T47D (cell line): ENCODE measurements at regions not wholly inside any gene's neighbourhood (a gene's known extent, or its start where the extent isn't known, plus 50 kb on each side); places are given as distances from the start of the nearest gene placed in this dataset.

Experiments used
- DNase-seq, 2 experiments: peaks; one replicate each; pipeline versions ENCODE4 v3.0.0 to v3.0.0-alpha.2; 2011 to 2012; ENCODE audit warnings: low read depth in 1 of 2, low spot score in 1 of 2
- JUND ChIP-seq: IDR thresholded peaks from 2 replicates; pipeline ENCODE4 v1.6.1; 2012; ENCODE audit warnings: low read depth
- in situ Hi-C: cut with HindIII; loops from 2 replicates; pipeline ENCODE4 v1.10.0; 2016; ENCODE audit warnings: low sequenced_read_pairs, low pct_unique_long_range_greater_than_20kb

GRCh38 chr6:105492706-105493673, 90.1 kb upstream of the PREP start:
- DNase-seq = no peak
- no peak for TF ChIP-seq JUND
- in situ Hi-C loops = no loop called here

GRCh38 chr6:105489216-105489530, 86.3 kb upstream of the PREP start:
- no peak for TF ChIP-seq JUND
- no peak for DNase-seq
- in situ Hi-C loops = no loop called here

- TF ChIP-seq JUND = no peak
- in situ Hi-C loops = no loop called here
- no peak for DNase-seq
Measured at GRCh38 chr6:105488516-105489215, 85.8 kb upstream of the PREP start.

GRCh38 chr6:105487040-105487790, 84.3 kb upstream of the PREP start:
- in situ Hi-C loops = no loop called here
- no peak for DNase-seq

GRCh38 chr6:105485456-105485855, 82.6 kb upstream of the PREP start:
- peak in 1 of 2 experiments; percentile 75 for DNase-seq
- in situ Hi-C loops = no loop called here
- TF ChIP-seq JUND = no peak

More at GRCh38 chr6:105487040-105487790, 84.3 kb upstream of the PREP start:
- TF ChIP-seq JUND = no peak

- DNase-seq = peak in 1 of 2 experiments; percentile 70
- no peak for TF ChIP-seq JUND
- in situ Hi-C loops = no loop called here
Measured at GRCh38 chr6:105484238-105485161, 81.6 kb upstream of the PREP start.

GRCh38 chr6:105483492-105483891, 80.6 kb upstream of the PREP start:
- no peak for DNase-seq
- no peak for TF ChIP-seq JUND
- in situ Hi-C loops = no loop called here

- no peak for TF ChIP-seq JUND
- in situ Hi-C loops = no loop called here
- no peak for DNase-seq
Measured at GRCh38 chr6:105482921-105483320, 80.0 kb upstream of the PREP start.

GRCh38 chr6:105482227-105482844, 79.5 kb upstream of the PREP start:
- no peak for TF ChIP-seq JUND
- in situ Hi-C loops = no loop called here
- no peak for DNase-seq

- no peak for TF ChIP-seq JUND
- in situ Hi-C loops = no loop called here
- no peak for DNase-seq
Measured at GRCh38 chr6:105476978-105477377, 74.1 kb upstream of the PREP start.

GRCh38 chr6:105474234-105474633, 71.4 kb upstream of the PREP start:
- no peak for TF ChIP-seq JUND
- in situ Hi-C loops = no loop called here
- DNase-seq = no peak
